Panc1 (cell line): ENCODE measurements at regions not wholly inside any gene's neighbourhood (a gene's known extent, or its start where the extent isn't known, plus 50 kb on each side); places are given as distances from the start of the nearest gene placed in this dataset.

Source experiments
- ATAC-seq: fragments of 200-7000 bp; cut with Tn5 transposase; 2 replicates; pipeline ENCODE4 v1.9.1; 2020; ENCODE audit warnings: mild to moderate bottlenecking, moderate library complexity
- BruUV-seq: library from RNA; stranded (reverse); fragments of 400-500 nt; replicated peaks from 2 replicates; lab custom pipeline; 2021; lab: Mats Ljungman, UMichigan
- CTCF ChIA-PET: fragments of 300-600 bp; sonication (Branson Sonifier 250); formaldehyde crosslinking; loops from one replicate; lab custom pipeline; 2022; ENCODE audit warnings: antibody characterized with exemption; lab: Charles Lee
- POLR2A ChIA-PET: fragments of 300-600 bp; sonication (Branson Sonifier 250); formaldehyde crosslinking; loops from one replicate; lab custom pipeline; 2022; ENCODE audit warnings: antibody characterized with exemption; lab: Charles Lee
- DNase-seq: peaks from one replicate; pipeline ENCODE4 v3.0.0-alpha.2; 2010; ENCODE audit warnings: low read depth, low spot score
- H3K27ac ChIP-seq: 2 replicates; pipeline ENCODE4 v1.5.1; 2011; ENCODE audit warnings: mild to moderate bottlenecking, low read length, inconsistent platforms
- H3K27me3 ChIP-seq: fragments of 200-500 bp; sonication (Bioruptor generic); 2 replicates; pipeline ENCODE4 v1.6.0; 2014; ENCODE audit warnings: low read length, inconsistent platforms; ENCODE audit not compliant: control insufficient read depth, insufficient read depth
- H3K36me3 ChIP-seq: fragments of 200-500 bp; sonication (Bioruptor generic); 2 replicates; pipeline ENCODE4 v1.5.1; 2014; ENCODE audit warnings: inconsistent platforms, mild to moderate bottlenecking, low read length, moderate library complexity; ENCODE audit not compliant: control insufficient read depth, insufficient read depth
- H3K4me1 ChIP-seq: 2 replicates; pipeline ENCODE4 v1.5.1; 2011; ENCODE audit warnings: inconsistent platforms, mild to moderate bottlenecking, low read length, moderate library complexity; ENCODE audit not compliant: control insufficient read depth, insufficient read depth
- H3K4me3 ChIP-seq, 2 experiments: 2 replicates each; pipeline ENCODE4 v1.5.1; 2011 to 2012; ENCODE audit warnings: low read depth in 2 of 2, low read length in 2 of 2, mild to moderate bottlenecking in 2 of 2, inconsistent platforms in 1 of 2, moderate library complexity in 1 of 2
- H3K9me3 ChIP-seq: fragments of 200-500 bp; sonication (Bioruptor generic); 2 replicates; pipeline ENCODE4 v1.5.1; 2014; ENCODE audit warnings: low read depth, mild to moderate bottlenecking, inconsistent platforms, low read length, moderate library complexity; ENCODE audit not compliant: control insufficient read depth, insufficient read depth
- POLR2AphosphoS5 ChIP-seq: IDR thresholded peaks from 2 replicates; pipeline ENCODE4 v1.6.1; 2012; ENCODE audit warnings: mild to moderate bottlenecking, low read depth, low read length, moderate library complexity
- SIN3A ChIP-seq: IDR thresholded peaks from 2 replicates; pipeline ENCODE4 v1.6.1; 2012; ENCODE audit warnings: low read depth, mild to moderate bottlenecking, low read length, moderate library complexity, borderline replicate concordance; ENCODE audit not compliant: insufficient read depth
- TCF7L2 ChIP-seq: IDR thresholded peaks from 2 replicates; pipeline ENCODE4 v1.6.1; 2011; ENCODE audit warnings: mild to moderate bottlenecking, low read depth, low read length, inconsistent platforms
- in situ Hi-C: cut with HindIII; loops from 2 replicates; pipeline ENCODE4 v1.10.0; 2016; ENCODE audit warnings: low sequenced_read_pairs, low pct_unique_long_range_greater_than_20kb
- intact Hi-C: fragments of 100-400 bp; cut with micrococcal nuclease; formaldehyde crosslinking; loops from one replicate; pipeline ENCODE4 v1.10.0; 2022; ENCODE audit not compliant: unreplicated experiment
- TF ChIP-seq, protein P1 (sequence below), 2 experiments: IDR thresholded peaks; 2 replicates each; pipeline ENCODE4 v1.6.1; 2011 to 2012; ENCODE audit warnings: low read depth in 2 of 2, control low read depth in 1 of 2, low read length in 1 of 2, mild to moderate bottlenecking in 1 of 2, moderate library complexity in 1 of 2; ENCODE audit not compliant: insufficient read depth in 1 of 2
- TF ChIP-seq, protein P2 (sequence below): fragments of 450-650 bp; IDR thresholded peaks from 2 replicates; pipeline ENCODE4 v1.5.1; 2017; ENCODE audit warnings: mild to moderate bottlenecking

GRCh38 chr18:64918851-64919250 lies 770.0 kb upstream of the LINC00305 start:
- TF ChIP-seq, protein P1, sequence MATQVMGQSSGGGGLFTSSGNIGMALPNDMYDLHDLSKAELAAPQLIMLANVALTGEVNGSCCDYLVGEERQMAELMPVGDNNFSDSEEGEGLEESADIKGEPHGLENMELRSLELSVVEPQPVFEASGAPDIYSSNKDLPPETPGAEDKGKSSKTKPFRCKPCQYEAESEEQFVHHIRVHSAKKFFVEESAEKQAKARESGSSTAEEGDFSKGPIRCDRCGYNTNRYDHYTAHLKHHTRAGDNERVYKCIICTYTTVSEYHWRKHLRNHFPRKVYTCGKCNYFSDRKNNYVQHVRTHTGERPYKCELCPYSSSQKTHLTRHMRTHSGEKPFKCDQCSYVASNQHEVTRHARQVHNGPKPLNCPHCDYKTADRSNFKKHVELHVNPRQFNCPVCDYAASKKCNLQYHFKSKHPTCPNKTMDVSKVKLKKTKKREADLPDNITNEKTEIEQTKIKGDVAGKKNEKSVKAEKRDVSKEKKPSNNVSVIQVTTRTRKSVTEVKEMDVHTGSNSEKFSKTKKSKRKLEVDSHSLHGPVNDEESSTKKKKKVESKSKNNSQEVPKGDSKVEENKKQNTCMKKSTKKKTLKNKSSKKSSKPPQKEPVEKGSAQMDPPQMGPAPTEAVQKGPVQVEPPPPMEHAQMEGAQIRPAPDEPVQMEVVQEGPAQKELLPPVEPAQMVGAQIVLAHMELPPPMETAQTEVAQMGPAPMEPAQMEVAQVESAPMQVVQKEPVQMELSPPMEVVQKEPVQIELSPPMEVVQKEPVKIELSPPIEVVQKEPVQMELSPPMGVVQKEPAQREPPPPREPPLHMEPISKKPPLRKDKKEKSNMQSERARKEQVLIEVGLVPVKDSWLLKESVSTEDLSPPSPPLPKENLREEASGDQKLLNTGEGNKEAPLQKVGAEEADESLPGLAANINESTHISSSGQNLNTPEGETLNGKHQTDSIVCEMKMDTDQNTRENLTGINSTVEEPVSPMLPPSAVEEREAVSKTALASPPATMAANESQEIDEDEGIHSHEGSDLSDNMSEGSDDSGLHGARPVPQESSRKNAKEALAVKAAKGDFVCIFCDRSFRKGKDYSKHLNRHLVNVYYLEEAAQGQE (IDR thresholded peaks at IDR 0.05; ENCODE audit: insufficient read depth in 1 of 2, low read depth in 2 of 2, low read length in 1 of 2) = no peak
- TF ChIP-seq TCF7L2 (no peak), POLR2AphosphoS5 (no peak), SIN3A (no peak)
- TF ChIP-seq, protein P2, sequence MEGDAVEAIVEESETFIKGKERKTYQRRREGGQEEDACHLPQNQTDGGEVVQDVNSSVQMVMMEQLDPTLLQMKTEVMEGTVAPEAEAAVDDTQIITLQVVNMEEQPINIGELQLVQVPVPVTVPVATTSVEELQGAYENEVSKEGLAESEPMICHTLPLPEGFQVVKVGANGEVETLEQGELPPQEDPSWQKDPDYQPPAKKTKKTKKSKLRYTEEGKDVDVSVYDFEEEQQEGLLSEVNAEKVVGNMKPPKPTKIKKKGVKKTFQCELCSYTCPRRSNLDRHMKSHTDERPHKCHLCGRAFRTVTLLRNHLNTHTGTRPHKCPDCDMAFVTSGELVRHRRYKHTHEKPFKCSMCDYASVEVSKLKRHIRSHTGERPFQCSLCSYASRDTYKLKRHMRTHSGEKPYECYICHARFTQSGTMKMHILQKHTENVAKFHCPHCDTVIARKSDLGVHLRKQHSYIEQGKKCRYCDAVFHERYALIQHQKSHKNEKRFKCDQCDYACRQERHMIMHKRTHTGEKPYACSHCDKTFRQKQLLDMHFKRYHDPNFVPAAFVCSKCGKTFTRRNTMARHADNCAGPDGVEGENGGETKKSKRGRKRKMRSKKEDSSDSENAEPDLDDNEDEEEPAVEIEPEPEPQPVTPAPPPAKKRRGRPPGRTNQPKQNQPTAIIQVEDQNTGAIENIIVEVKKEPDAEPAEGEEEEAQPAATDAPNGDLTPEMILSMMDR = no peak
- DNase-seq = no peak
- ChIA-PET POLR2A (no interaction called here), CTCF (interaction anchor here (0.6 kb wide), 1 partner anchor 1420 kb away, joined by 3 read pairs; no protein-coding TSS in a partner anchor)
- in situ Hi-C loops (no loop called here), intact Hi-C loops (no loop called here)
- BruUV-seq = no TSS peak
- Histone ChIP-seq H3K4me1 (no peaks in the 10 kb centered on the region), H3K4me3 (no peak overlapping the region), H3K9me3 (no peaks in the 10 kb centered on the region), H3K27me3 (no peaks in the 10 kb centered on the region), H3K27ac (no peak overlapping the region), H3K36me3 (no peaks in the 10 kb centered on the region)
- ATAC-seq = no peak

DNA sequence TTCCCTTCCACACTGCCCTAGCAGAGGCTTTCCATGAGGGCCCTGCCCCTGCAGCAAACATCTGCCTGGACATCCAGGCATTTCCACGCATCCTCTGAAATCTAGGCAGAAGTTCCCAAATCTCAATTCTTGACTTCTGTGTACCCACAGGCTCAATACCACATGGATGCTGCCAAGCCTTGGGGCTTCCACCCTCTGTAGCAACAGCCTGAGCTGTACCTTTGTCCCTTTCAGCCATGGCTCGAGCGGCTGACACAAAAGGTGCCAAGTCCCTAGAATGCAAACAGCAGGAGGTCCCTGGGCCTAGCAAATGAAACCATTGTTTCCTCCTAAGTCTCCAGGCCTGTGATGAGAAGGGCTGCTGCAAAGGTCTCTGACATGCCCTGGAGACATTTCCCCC lies 744.5 kb upstream of the LINC00305 start:
- intact Hi-C loops = no loop called here
- TF ChIP-seq TCF7L2 (no peak), POLR2AphosphoS5 (no peak), SIN3A (no peak)
- TF ChIP-seq, protein P1 (IDR thresholded peaks at IDR 0.05; ENCODE audit: insufficient read depth in 1 of 2, low read depth in 2 of 2, low read length in 1 of 2) = no peak
- TF ChIP-seq, protein P2 = no peak
- Histone ChIP-seq H3K4me1 (no peaks in the 10 kb centered on the region), H3K4me3 (no peak overlapping the region), H3K36me3 (no peaks in the 10 kb centered on the region), H3K27ac (no peak overlapping the region), H3K27me3 (no peaks in the 10 kb centered on the region), H3K9me3 (no peaks in the 10 kb centered on the region)
- no TSS peak for BruUV-seq
- ATAC-seq (no peak), DNase-seq (no peak)
- in situ Hi-C loops = no loop called here
- CTCF ChIA-PET = no interaction called here
- POLR2A ChIA-PET = no interaction called here
